ENCODE measurements at regions not wholly inside any gene's neighbourhood (a gene's known extent, or its start where the extent isn't known, plus 50 kb on each side); places are given as distances from the start of the nearest gene placed in this dataset.

DNA sequence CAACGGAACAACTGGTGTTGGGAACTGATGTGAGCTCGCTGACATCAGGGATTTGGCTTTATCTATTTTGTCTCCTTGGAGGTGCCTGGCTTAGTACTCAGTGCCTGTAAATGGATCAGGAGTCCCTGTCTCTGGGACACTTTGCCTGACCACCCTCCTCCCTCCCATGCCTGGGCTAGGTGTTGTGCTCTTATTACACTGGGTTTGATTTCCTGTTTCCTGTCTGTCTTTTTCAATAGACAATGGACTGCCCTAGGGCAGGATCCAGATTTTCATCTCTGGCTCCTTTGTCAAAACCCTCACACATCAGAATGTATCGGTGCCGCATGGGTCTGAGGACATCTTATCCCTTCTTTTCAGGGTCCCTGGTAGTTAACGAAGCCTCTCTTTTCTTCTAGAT is 223.6 kb upstream of the ASIC2 start:
- H3K4me3 ChIP-seq (ENCODE audit: low read depth, low read length): no peak overlapping the region
- BruUV-seq (replicated peaks): no TSS peak
- H3K27ac Mint-ChIP-seq (ENCODE audit: unreplicated experiment): no peak overlapping the region
- no peaks in the 10 kb centered on the region for H3K4me1 Mint-ChIP-seq (ENCODE audit: low read depth, unreplicated experiment)
- ChIA-PET POLR2A (no interaction called here), CTCF (no interaction called here)
- no peaks in the 10 kb centered on the region for H3K4me1 ChIP-seq
- intact Hi-C loops (cut with micrococcal nuclease; ENCODE audit: unreplicated experiment): no loop called here
- H3K36me3 Mint-ChIP-seq (ENCODE audit: insufficient read depth, unreplicated experiment): no peaks in the 10 kb centered on the region
- H3K36me3 ChIP-seq (ENCODE audit: control insufficient read depth, insufficient read depth, low read length): no peaks in the 10 kb centered on the region
- no peaks in the 10 kb centered on the region; the same call in 1 of the 2 replicates for H3K27me3 ChIP-seq (replicated peaks; ENCODE audit: control insufficient read depth, insufficient read depth, low read length)
- H3K9me3 Mint-ChIP-seq (ENCODE audit: unreplicated experiment): no peaks in the 10 kb centered on the region
- TF ChIP-seq, protein P1, sequence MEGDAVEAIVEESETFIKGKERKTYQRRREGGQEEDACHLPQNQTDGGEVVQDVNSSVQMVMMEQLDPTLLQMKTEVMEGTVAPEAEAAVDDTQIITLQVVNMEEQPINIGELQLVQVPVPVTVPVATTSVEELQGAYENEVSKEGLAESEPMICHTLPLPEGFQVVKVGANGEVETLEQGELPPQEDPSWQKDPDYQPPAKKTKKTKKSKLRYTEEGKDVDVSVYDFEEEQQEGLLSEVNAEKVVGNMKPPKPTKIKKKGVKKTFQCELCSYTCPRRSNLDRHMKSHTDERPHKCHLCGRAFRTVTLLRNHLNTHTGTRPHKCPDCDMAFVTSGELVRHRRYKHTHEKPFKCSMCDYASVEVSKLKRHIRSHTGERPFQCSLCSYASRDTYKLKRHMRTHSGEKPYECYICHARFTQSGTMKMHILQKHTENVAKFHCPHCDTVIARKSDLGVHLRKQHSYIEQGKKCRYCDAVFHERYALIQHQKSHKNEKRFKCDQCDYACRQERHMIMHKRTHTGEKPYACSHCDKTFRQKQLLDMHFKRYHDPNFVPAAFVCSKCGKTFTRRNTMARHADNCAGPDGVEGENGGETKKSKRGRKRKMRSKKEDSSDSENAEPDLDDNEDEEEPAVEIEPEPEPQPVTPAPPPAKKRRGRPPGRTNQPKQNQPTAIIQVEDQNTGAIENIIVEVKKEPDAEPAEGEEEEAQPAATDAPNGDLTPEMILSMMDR (IDR thresholded peaks at IDR 0.05; ENCODE audit: insufficient read depth in 1 of 2, low read depth in 1 of 2, low read length in 1 of 2, severe bottlenecking in 1 of 2, unreplicated experiment in 1 of 2): no peak
- peaks cover 6% of the 10 kb centered on the region for H3K27me3 Mint-ChIP-seq (ENCODE audit: insufficient read depth, unreplicated experiment)
- no peak overlapping the region for H3K4me3 Mint-ChIP-seq (ENCODE audit: unreplicated experiment)
- no peak for DNase-seq
- H3K9me3 ChIP-seq: no peaks in the 10 kb centered on the region

DNA sequence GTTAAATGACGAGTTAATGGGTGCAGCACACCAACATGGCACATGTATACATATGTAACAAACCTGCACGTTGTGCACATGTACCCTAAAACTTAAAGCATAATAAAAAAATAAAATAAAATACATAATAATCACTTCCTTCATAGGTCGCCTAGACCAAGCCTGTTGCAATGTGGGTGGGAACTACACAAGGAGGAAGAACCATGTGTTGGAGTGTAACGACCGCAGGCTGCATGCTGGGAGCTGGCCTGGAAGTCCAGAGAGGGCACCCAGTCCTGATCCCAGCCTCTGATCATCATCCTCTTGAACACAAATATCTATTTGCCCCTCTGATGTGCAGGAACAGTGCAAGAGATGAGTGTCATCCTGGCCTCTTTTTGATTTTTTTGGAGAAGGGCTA is 224.7 kb upstream of the ASIC2 start:
- Mint-ChIP-seq H3K4me1 (ENCODE audit: low read depth, unreplicated experiment) (no peaks in the 10 kb centered on the region), H3K9me3 (ENCODE audit: unreplicated experiment) (no peaks in the 10 kb centered on the region), H3K36me3 (ENCODE audit: insufficient read depth, unreplicated experiment) (no peaks in the 10 kb centered on the region), H3K27me3 (ENCODE audit: insufficient read depth, unreplicated experiment) (peaks cover 6% of the 10 kb centered on the region), H3K4me3 (ENCODE audit: unreplicated experiment) (no peak overlapping the region), H3K27ac (ENCODE audit: unreplicated experiment) (no peak overlapping the region)
- no peaks in the 10 kb centered on the region for H3K9me3 ChIP-seq
- CTCF ChIA-PET: no interaction called here
- H3K36me3 ChIP-seq (ENCODE audit: control insufficient read depth, insufficient read depth, low read length): no peaks in the 10 kb centered on the region
- POLR2A ChIA-PET: no interaction called here
- no peak for DNase-seq
- TF ChIP-seq, protein P1 (IDR thresholded peaks at IDR 0.05; ENCODE audit: insufficient read depth in 1 of 2, low read depth in 1 of 2, low read length in 1 of 2, severe bottlenecking in 1 of 2, unreplicated experiment in 1 of 2): no peak
- H3K27me3 ChIP-seq (replicated peaks; ENCODE audit: control insufficient read depth, insufficient read depth, low read length): no peaks in the 10 kb centered on the region; the same call in 1 of the 2 replicates
- intact Hi-C loops (cut with micrococcal nuclease; ENCODE audit: unreplicated experiment): no loop called here
- no TSS peak for BruUV-seq (replicated peaks)
- H3K4me1 ChIP-seq: no peaks in the 10 kb centered on the region
- no peak overlapping the region for H3K4me3 ChIP-seq (ENCODE audit: low read depth, low read length)

DNA sequence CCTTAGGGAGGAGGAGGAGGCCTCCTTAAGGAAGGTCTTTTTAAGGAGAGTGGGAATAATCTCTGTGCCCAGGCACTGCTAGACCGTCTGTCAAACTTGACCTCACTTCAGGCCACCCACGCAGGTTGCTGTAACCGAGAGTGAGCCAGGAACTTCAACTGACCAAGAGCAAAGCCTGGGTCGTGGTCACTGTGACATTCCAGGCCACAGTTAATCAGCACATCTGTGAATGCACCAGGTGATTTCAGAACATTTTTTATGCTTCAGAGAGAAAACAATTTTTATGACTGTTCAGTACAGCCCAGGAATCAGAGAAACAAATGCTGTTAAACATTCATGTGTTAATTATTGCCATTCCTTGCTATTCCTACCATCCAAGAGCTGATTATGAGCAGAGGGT is 226.6 kb upstream of the ASIC2 start:
- H3K36me3 Mint-ChIP-seq (ENCODE audit: insufficient read depth, unreplicated experiment): no peaks in the 10 kb centered on the region
- DNase-seq: no peak
- TF ChIP-seq, protein P1 (IDR thresholded peaks at IDR 0.05; ENCODE audit: insufficient read depth in 1 of 2, low read depth in 1 of 2, low read length in 1 of 2, severe bottlenecking in 1 of 2, unreplicated experiment in 1 of 2): no peak
- H3K9me3 Mint-ChIP-seq (ENCODE audit: unreplicated experiment): no peaks in the 10 kb centered on the region
- Histone ChIP-seq H3K9me3 (no peaks in the 10 kb centered on the region), H3K4me3 (ENCODE audit: low read depth, low read length) (no peak overlapping the region), H3K27me3 (replicated peaks; ENCODE audit: control insufficient read depth, insufficient read depth, low read length) (no peaks in the 10 kb centered on the region; the same call in 1 of the 2 replicates), H3K36me3 (ENCODE audit: control insufficient read depth, insufficient read depth, low read length) (no peaks in the 10 kb centered on the region), H3K4me1 (no peaks in the 10 kb centered on the region)
- no TSS peak for BruUV-seq (replicated peaks)
- no peaks in the 10 kb centered on the region for H3K4me1 Mint-ChIP-seq (ENCODE audit: low read depth, unreplicated experiment)
- H3K4me3 Mint-ChIP-seq (ENCODE audit: unreplicated experiment): no peak overlapping the region
- ChIA-PET POLR2A (no interaction called here), CTCF (interaction anchor here (1.1 to 1.7 kb wide), 2 partner anchors 227 to 231 kb away, joined by 3 to 4 read pairs; partner anchors contain the start of gene ASIC2)
- H3K27ac Mint-ChIP-seq (ENCODE audit: unreplicated experiment): no peak overlapping the region
- H3K27me3 Mint-ChIP-seq (ENCODE audit: insufficient read depth, unreplicated experiment): peaks cover 13% of the 10 kb centered on the region
- intact Hi-C loops (cut with micrococcal nuclease; ENCODE audit: unreplicated experiment): loop anchor here (1.0 to 5.0 kb wide), 4 partner anchors 128 to 232 kb away; no protein-coding TSS in a partner anchor
